Activated naive CD8-positive, alpha-beta T cell treated with anti-CD3 and anti-CD28 coated beads, Interleukin-2, amount 50 U/mL, for 24 hours (primary cell): ENCODE measurements at regions not wholly inside any gene's neighbourhood (a gene's known extent, or its start where the extent isn't known, plus 50 kb on each side); places are given as distances from the start of the nearest gene placed in this dataset.

Experiments
- ATAC-seq: fragments of 150-1000 bp; cut with Tn5 transposase; one replicate; pipeline ENCODE4 v1.10.0; 2021
- DNase-seq: peaks from one replicate; pipeline ENCODE4 v3.0.0; 2021
- H3K27ac Mint-ChIP-seq: one replicate; pipeline ENCODE4 v1.8.0; 2021; ENCODE audit warnings: mild to moderate bottlenecking, mixed read lengths
- H3K27me3 Mint-ChIP-seq: one replicate; pipeline ENCODE4 v1.8.0; 2021; ENCODE audit warnings: mixed read lengths
- H3K36me3 Mint-ChIP-seq: one replicate; pipeline ENCODE4 v1.8.0; 2021; ENCODE audit warnings: low read depth, mixed read lengths
- H3K4me1 Mint-ChIP-seq: one replicate; pipeline ENCODE4 v1.8.0; 2021; ENCODE audit warnings: mixed read lengths
- H3K4me3 Mint-ChIP-seq: one replicate; pipeline ENCODE4 v1.8.0; 2021; ENCODE audit warnings: mild to moderate bottlenecking, moderate library complexity, mixed read lengths
- H3K9me3 Mint-ChIP-seq: one replicate; pipeline ENCODE4 v1.8.0; 2021; ENCODE audit warnings: mixed read lengths

GRCh38 chrX:39322496-39322895, 521.2 kb downstream of the MID1IP1 start:
- peak overlapping the region; percentile 81 for H3K27ac Mint-ChIP-seq
- peaks cover 6% of the 10 kb centered on the region for H3K9me3 Mint-ChIP-seq
- H3K27me3 Mint-ChIP-seq: no peaks in the 10 kb centered on the region
- ATAC-seq: no peak
- H3K4me1 Mint-ChIP-seq: peaks cover 70% of the 10 kb centered on the region
- peaks cover 69% of the 10 kb centered on the region for H3K36me3 Mint-ChIP-seq
- peak overlapping the region; percentile 47 for H3K4me3 Mint-ChIP-seq
- no peak for DNase-seq

GRCh38 chrX:39324233-39324930, 523.1 kb downstream of the MID1IP1 start:
- Mint-ChIP-seq H3K4me3 (peak overlapping the region; percentile 82), H3K27me3 (no peaks in the 10 kb centered on the region), H3K27ac (peak overlapping the region; percentile 87), H3K36me3 (peaks cover 67% of the 10 kb centered on the region), H3K9me3 (peaks cover 10% of the 10 kb centered on the region), H3K4me1 (peaks cover 75% of the 10 kb centered on the region)
- no peak for DNase-seq
- ATAC-seq: no peak

DNA sequence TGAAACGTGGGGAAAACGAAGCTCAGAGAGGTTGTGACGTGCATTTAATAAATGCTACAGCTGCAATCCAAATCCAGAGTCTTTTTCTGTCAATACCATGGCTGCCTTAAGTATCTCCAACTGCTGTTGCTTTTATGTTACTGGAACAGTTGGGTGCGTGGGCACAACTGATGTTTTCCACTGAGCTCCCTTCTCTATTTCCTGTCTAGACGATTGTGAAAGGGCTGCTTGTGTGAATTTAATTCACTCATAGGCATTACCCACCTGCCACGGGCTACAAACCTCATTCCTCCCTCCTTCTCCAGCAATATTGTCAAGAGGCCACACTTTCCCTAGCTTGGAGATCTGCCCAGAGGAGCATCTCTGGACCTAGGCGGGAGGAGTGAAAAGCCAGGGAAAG, 526.0 kb downstream of the MID1IP1 start:
- H3K4me1 Mint-ChIP-seq: peaks cover 77% of the 10 kb centered on the region
- DNase-seq (no peak), ATAC-seq (peak; percentile 33)
- H3K9me3 Mint-ChIP-seq: peaks cover 12% of the 10 kb centered on the region
- peak overlapping the region; percentile 98 for H3K27ac Mint-ChIP-seq
- peak overlapping the region; percentile 81 for H3K4me3 Mint-ChIP-seq
- H3K27me3 Mint-ChIP-seq: no peaks in the 10 kb centered on the region
- peaks cover 54% of the 10 kb centered on the region for H3K36me3 Mint-ChIP-seq

- H3K9me3 Mint-ChIP-seq: peaks cover 12% of the 10 kb centered on the region
- H3K36me3 Mint-ChIP-seq: peaks cover 52% of the 10 kb centered on the region
- peak overlapping the region; percentile 98 for H3K27ac Mint-ChIP-seq
- ATAC-seq: no peak
- H3K4me1 Mint-ChIP-seq: peaks cover 77% of the 10 kb centered on the region
- peak overlapping the region; percentile 81 for H3K4me3 Mint-ChIP-seq
- H3K27me3 Mint-ChIP-seq: no peaks in the 10 kb centered on the region
- no peak for DNase-seq
Observed at GRCh38 chrX:39327705-39328104, 526.4 kb downstream of the MID1IP1 start.

DNA sequence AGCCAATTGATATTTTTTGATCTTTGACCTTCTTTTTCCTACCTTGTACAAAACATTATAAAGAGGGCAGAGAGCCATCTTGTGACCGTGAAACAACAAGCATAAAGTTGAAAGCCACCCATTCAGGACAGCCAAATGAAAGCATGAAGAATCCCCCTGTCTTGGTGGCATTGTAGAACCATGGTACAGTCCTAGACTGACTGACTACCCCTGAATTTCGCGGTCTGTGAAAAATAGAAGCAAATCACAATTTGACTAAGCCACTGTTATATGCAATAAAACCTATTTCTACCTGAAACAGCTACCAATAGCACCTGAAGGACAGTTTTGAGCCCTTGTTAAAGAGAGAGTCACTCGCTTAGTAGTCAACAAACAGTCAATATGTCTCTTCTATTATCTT, 527.4 kb downstream of the MID1IP1 start:
- no peak for ATAC-seq
- no peak overlapping the region for H3K4me3 Mint-ChIP-seq
- no peaks in the 10 kb centered on the region for H3K27me3 Mint-ChIP-seq
- peaks cover 11% of the 10 kb centered on the region for H3K9me3 Mint-ChIP-seq
- no peak for DNase-seq
- peaks cover 47% of the 10 kb centered on the region for H3K36me3 Mint-ChIP-seq
- H3K4me1 Mint-ChIP-seq: peaks cover 81% of the 10 kb centered on the region
- H3K27ac Mint-ChIP-seq: peak overlapping the region; percentile 98

- DNase-seq (peak; percentile 38), ATAC-seq (peak; percentile 87)
- Mint-ChIP-seq H3K27me3 (no peaks in the 10 kb centered on the region), H3K4me3 (peak overlapping the region; percentile 57), H3K9me3 (peaks cover 6% of the 10 kb centered on the region), H3K27ac (peak overlapping the region; percentile 98), H3K36me3 (peaks cover 32% of the 10 kb centered on the region), H3K4me1 (peaks cover 90% of the 10 kb centered on the region)
Observed at GRCh38 chrX:39331082-39331704, 529.9 kb downstream of the MID1IP1 start.

DNA sequence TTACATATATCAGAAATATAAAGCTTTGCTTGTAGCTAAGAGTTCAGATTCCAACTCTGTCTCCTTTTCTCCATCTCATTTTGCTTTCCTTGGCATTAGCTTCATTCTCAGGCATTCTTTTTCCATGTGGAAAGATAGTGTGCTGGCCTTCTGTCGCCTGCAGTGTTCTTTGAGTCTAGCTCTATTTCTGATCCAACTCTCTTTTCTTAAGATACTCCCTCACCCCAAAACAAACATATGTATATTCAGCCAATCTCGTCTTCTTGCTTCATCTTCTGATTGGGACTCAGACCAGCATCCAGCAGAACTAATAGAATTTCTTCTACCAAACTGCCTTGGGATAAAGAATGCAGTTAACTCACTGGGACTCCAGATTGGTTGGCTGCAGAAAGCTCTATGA, 532.2 kb downstream of the MID1IP1 start:
- H3K4me3 Mint-ChIP-seq: no peak overlapping the region
- no peaks in the 10 kb centered on the region for H3K27me3 Mint-ChIP-seq
- H3K9me3 Mint-ChIP-seq: peaks cover 6% of the 10 kb centered on the region
- H3K4me1 Mint-ChIP-seq: peaks cover 86% of the 10 kb centered on the region
- peak overlapping the region; percentile 61 for H3K27ac Mint-ChIP-seq
- H3K36me3 Mint-ChIP-seq: peaks cover 22% of the 10 kb centered on the region
- DNase-seq (no peak), ATAC-seq (no peak)

GRCh38 chrX:39335513-39336235, 534.4 kb downstream of the MID1IP1 start:
- H3K4me1 Mint-ChIP-seq: peaks cover 70% of the 10 kb centered on the region
- H3K36me3 Mint-ChIP-seq: peaks cover 21% of the 10 kb centered on the region
- H3K4me3 Mint-ChIP-seq: peak overlapping the region; percentile 17
- DNase-seq (no peak), ATAC-seq (peak; percentile 10)
- no peaks in the 10 kb centered on the region for H3K27me3 Mint-ChIP-seq
- H3K9me3 Mint-ChIP-seq: no peaks in the 10 kb centered on the region
- H3K27ac Mint-ChIP-seq: peak overlapping the region; percentile 92

GRCh38 chrX:39336671-39337311, 535.5 kb downstream of the MID1IP1 start:
- peak; percentile 80 for ATAC-seq
- DNase-seq: peak; percentile 20
- Mint-ChIP-seq H3K36me3 (peaks cover 14% of the 10 kb centered on the region), H3K9me3 (peaks cover 4% of the 10 kb centered on the region), H3K4me1 (peaks cover 60% of the 10 kb centered on the region), H3K27me3 (no peaks in the 10 kb centered on the region), H3K27ac (peak overlapping the region; percentile 92), H3K4me3 (no peak overlapping the region)

DNA sequence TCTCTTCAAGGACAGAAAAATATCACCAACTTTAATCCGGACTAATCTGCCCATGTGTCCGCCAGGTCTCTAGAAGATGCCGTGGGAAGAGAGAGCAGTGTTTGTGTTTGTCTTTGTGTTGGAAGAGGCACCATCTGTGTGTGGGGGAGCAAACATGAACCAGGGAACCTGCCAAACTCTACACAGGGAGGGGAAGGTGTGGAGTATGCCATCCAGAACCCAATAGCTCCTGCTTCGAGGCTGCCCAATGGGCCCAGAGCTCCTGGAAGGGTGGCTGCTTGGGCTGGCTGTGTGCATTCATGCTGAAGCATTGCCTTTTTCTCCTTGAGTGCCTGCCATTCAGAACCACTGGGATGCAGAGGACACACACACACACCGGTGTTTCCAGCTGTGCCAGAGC, 536.2 kb downstream of the MID1IP1 start:
- no peak overlapping the region for H3K4me3 Mint-ChIP-seq
- DNase-seq: no peak
- H3K27ac Mint-ChIP-seq: peak overlapping the region; percentile 92
- peaks cover 13% of the 10 kb centered on the region for H3K36me3 Mint-ChIP-seq
- ATAC-seq: no peak
- H3K27me3 Mint-ChIP-seq: no peaks in the 10 kb centered on the region
- H3K9me3 Mint-ChIP-seq: peaks cover 4% of the 10 kb centered on the region
- H3K4me1 Mint-ChIP-seq: peaks cover 57% of the 10 kb centered on the region

DNA sequence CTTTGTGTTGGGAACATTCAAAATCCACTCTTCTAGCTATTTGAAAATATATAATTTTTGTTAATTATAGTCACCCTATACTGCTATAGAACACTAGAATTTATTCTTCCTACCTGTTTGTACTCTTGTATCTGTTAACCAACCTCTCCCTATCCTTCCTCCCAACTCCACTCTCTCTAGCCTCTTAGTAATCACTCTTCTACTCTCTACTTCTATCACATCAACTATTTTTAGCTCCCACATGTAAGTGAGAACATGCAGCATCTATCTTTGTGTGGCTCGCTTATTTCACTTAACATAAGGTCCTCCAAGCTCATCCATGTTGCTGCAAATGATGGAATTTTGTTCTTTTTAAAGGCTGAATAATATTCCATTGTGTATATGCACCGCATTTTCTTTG, 537.3 kb downstream of the MID1IP1 start:
- H3K27me3 Mint-ChIP-seq: no peaks in the 10 kb centered on the region
- H3K4me3 Mint-ChIP-seq: no peak overlapping the region
- H3K4me1 Mint-ChIP-seq: peaks cover 48% of the 10 kb centered on the region
- DNase-seq (no peak), ATAC-seq (no peak)
- H3K9me3 Mint-ChIP-seq: peaks cover 4% of the 10 kb centered on the region
- peaks cover 8% of the 10 kb centered on the region for H3K36me3 Mint-ChIP-seq
- peak overlapping the region; percentile 57 for H3K27ac Mint-ChIP-seq

DNA sequence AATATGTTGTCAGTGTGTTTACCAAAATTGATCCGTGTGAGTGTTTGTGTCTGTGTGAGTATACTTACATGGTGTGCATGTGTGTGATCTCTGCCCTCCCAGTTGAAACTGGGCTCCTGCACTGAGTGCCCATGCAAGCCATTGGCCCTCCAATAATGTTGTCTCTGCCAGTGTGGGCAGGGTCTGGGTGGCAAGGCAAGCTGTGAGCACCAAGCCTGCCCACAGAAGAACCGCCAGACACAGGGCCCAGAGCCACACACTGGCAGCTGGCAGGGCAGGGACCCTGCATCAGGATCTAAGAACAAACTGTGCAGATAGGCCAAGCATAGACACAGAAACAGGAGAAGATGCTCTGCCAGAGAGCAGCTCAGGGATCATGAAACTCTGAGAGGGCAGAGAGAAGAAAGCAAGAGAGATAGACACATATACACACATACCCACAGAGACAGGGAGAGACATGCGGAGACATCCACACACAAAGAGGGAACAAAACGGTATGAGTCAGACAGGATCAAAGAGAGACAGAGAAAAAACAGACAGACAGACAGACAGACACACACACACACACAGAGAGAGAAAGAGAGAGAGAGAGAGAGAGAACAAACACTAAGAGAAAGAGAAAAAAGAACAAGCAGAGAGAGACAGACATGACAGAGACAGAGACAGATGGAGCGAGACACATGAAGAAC, 555.0 kb downstream of the MID1IP1 start:
- Mint-ChIP-seq H3K36me3 (no peaks in the 10 kb centered on the region), H3K4me1 (peaks cover 20% of the 10 kb centered on the region), H3K27me3 (no peaks in the 10 kb centered on the region), H3K27ac (peak overlapping the region; percentile 26), H3K9me3 (peaks cover 3% of the 10 kb centered on the region), H3K4me3 (no peak overlapping the region)
- DNase-seq: no peak
- ATAC-seq: peak; percentile 40

- no peak overlapping the region for H3K4me3 Mint-ChIP-seq
- DNase-seq: no peak
- ATAC-seq: no peak
- H3K4me1 Mint-ChIP-seq: peaks cover 25% of the 10 kb centered on the region
- H3K27ac Mint-ChIP-seq: no peak overlapping the region
- H3K27me3 Mint-ChIP-seq: no peaks in the 10 kb centered on the region
- H3K9me3 Mint-ChIP-seq: no peaks in the 10 kb centered on the region
- no peaks in the 10 kb centered on the region for H3K36me3 Mint-ChIP-seq
Observed at GRCh38 chrX:39360101-39360500, 558.8 kb downstream of the MID1IP1 start.

- DNase-seq: no peak
- Mint-ChIP-seq H3K4me1 (peaks cover 22% of the 10 kb centered on the region), H3K27me3 (no peaks in the 10 kb centered on the region), H3K27ac (no peak overlapping the region), H3K9me3 (no peaks in the 10 kb centered on the region), H3K4me3 (no peak overlapping the region), H3K36me3 (no peaks in the 10 kb centered on the region)
- ATAC-seq: no peak
Observed at GRCh38 chrX:39361736-39362135, 560.5 kb downstream of the MID1IP1 start.
